HL-60 (cell line): ENCODE measurements at regions not wholly inside any gene's neighbourhood (a gene's known extent, or its start where the extent isn't known, plus 50 kb on each side); places are given as distances from the start of the nearest gene placed in this dataset.
A peak's percentile ranks its signal among the peaks of the same experiment; 100 is the strongest.

Experiments used
- DNase-seq, 2 experiments: peaks; one replicate each; pipeline ENCODE4 v3.0.0-alpha.2; 2010 to 2020; ENCODE audit warnings: low read depth in 1 of 2, low spot score in 1 of 2
- H3K27ac ChIP-seq: fragments of 250-450 bp; sonication (Bioruptor Pico); replicated peaks from 2 replicates; pipeline ENCODE4 v1.5.1; 2020; ENCODE audit warnings: mild to moderate bottlenecking, moderate library complexity
- H3K27me3 ChIP-seq: fragments of 250-450 bp; sonication (Bioruptor Pico); 2 replicates; pipeline ENCODE4 v1.5.1; 2021; ENCODE audit warnings: mild to moderate bottlenecking, moderate library complexity; ENCODE audit not compliant: insufficient read depth, poor library complexity, severe bottlenecking
- H3K4me3 ChIP-seq: replicated peaks from 2 replicates; pipeline ENCODE4 v1.5.1; 2011; ENCODE audit warnings: mild to moderate bottlenecking, control low read depth, low read length; ENCODE audit not compliant: insufficient read depth
- CTCF ChIP-seq: IDR thresholded peaks from one replicate; pipeline ENCODE4 v1.5.1; 2011; ENCODE audit warnings: low read length, control low read depth, inconsistent platforms; ENCODE audit not compliant: insufficient read depth
- GABPA ChIP-seq: IDR thresholded peaks from 2 replicates; pipeline ENCODE4 v1.6.1; 2012; ENCODE audit warnings: low read depth
- POLR2AphosphoS5 ChIP-seq: IDR thresholded peaks from 2 replicates; pipeline ENCODE4 v1.6.1; 2012; ENCODE audit warnings: low read depth
- REST ChIP-seq: IDR thresholded peaks from 2 replicates; pipeline ENCODE4 v1.6.1; 2012; ENCODE audit warnings: low read depth; ENCODE audit not compliant: insufficient replicate concordance
- SPI1 ChIP-seq: IDR thresholded peaks from 2 replicates; pipeline ENCODE4 v1.6.1; 2012; ENCODE audit warnings: low read depth, mild to moderate bottlenecking, borderline replicate concordance

DNA sequence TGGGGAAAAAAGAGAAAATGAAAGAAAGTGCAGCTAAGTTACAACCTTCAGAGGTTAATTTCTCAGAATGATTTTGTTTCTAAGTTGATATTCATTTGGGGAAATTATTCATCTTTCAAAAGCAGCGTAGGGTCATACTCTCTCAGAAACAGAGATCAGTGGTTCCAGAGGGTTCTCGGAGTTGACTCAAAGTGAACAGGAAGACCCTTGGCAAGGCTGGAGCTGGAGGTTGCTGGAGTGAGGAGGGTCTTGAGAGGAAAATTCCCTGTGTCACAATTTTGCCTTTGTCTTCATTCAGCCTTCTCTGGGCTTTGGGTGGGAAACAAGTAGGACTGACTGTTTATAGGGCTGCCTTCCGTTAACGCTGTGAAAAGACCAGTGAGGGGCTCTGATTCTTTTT is 168.2 kb downstream of the ICOS start:
- TF ChIP-seq SPI1 (no peak), POLR2AphosphoS5 (no peak), CTCF (no peak), REST (no peak), GABPA (no peak)
- H3K4me3 ChIP-seq, result no peak overlapping the region
- peaks cover 6% of the 10 kb centered on the region for H3K27me3 ChIP-seq
- no peak for DNase-seq
- H3K27ac ChIP-seq, result no peak overlapping the region

DNA sequence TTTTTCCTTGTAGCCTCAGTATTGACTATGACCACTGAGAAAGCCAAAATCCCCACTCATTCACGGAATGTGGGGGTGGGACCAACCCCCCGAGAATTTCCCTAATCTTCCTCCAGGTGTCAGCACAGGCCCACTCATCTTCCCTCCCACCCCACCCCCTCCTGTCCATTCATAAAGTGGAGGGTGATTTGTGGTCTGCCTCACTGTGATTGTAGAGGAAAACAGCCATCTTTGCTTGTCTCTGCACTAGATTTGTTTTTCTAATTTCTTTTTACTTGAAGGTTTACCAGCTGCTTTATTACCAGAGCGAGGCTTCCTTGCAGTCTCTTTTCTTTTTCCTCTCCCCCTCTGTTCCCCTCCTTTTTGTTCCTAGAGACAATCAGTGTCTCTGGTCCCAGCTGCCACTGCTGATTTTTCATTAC is 171.8 kb downstream of the ICOS start:
- DNase-seq, result peak in 1 of 2 experiments; percentile 2
- Histone ChIP-seq H3K27me3 (peaks cover 8% of the 10 kb centered on the region), H3K4me3 (no peak overlapping the region), H3K27ac (no peak overlapping the region)
- TF ChIP-seq REST, result no peak
- TF ChIP-seq POLR2AphosphoS5, result no peak
- TF ChIP-seq CTCF, result no peak
- no peak for TF ChIP-seq GABPA
- TF ChIP-seq SPI1, result no peak

- no peak overlapping the region for H3K27ac ChIP-seq
- H3K27me3 ChIP-seq, result peaks cover 8% of the 10 kb centered on the region
- H3K4me3 ChIP-seq, result no peak overlapping the region
- TF ChIP-seq GABPA, result no peak
- no peak for TF ChIP-seq CTCF
- TF ChIP-seq POLR2AphosphoS5, result no peak
- no peak for TF ChIP-seq SPI1
- no peak for TF ChIP-seq REST
- no peak for DNase-seq
Measured at GRCh38 chr2:204108781-204109295, 172.3 kb downstream of the ICOS start.
